ENCODE measurements at regions not wholly inside any gene's neighbourhood (a gene's known extent, or its start where the extent isn't known, plus 50 kb on each side); places are given as distances from the start of the nearest gene placed in this dataset.

DNA sequence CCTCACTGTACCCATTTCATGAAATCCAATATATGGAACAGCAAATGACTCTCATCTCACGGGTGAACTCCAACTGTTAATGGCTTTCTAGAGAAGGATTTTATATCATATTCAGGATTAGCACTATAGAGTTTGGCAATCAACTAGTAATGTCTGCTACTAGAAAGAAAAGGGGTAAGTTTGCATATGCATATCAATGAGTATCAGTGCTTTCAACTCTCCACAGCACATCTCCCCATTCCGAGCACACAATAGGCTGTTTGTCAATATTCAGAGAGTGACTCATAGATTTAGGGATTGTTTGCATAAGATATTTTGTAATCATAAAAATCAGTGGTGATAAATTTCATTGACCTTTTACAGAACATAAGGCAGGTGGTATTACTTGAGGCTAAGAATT is 163.2 kb upstream of the LMCD1 start:
- Histone ChIP-seq H3K9me3 (no peaks in the 10 kb centered on the region), H3K4me1 (no peaks in the 10 kb centered on the region), H3K36me3 (no peaks in the 10 kb centered on the region), H3K4me3 (no peak overlapping the region), H3K27me3 (no peaks in the 10 kb centered on the region), H3K27ac (no peak overlapping the region)
- TF ChIP-seq POLR2A (IDR thresholded peaks at IDR 0.05), result no peak
- TF ChIP-seq, protein P1, sequence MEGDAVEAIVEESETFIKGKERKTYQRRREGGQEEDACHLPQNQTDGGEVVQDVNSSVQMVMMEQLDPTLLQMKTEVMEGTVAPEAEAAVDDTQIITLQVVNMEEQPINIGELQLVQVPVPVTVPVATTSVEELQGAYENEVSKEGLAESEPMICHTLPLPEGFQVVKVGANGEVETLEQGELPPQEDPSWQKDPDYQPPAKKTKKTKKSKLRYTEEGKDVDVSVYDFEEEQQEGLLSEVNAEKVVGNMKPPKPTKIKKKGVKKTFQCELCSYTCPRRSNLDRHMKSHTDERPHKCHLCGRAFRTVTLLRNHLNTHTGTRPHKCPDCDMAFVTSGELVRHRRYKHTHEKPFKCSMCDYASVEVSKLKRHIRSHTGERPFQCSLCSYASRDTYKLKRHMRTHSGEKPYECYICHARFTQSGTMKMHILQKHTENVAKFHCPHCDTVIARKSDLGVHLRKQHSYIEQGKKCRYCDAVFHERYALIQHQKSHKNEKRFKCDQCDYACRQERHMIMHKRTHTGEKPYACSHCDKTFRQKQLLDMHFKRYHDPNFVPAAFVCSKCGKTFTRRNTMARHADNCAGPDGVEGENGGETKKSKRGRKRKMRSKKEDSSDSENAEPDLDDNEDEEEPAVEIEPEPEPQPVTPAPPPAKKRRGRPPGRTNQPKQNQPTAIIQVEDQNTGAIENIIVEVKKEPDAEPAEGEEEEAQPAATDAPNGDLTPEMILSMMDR (IDR thresholded peaks at IDR 0.05), result no peak
- intact Hi-C loops (cut with DNase I), result no loop called here
- DNase-seq, result no peak
- WGBS, 2 donors, result 63 to 76% methylated on average over 2 of the region's 2 CpGs

DNA sequence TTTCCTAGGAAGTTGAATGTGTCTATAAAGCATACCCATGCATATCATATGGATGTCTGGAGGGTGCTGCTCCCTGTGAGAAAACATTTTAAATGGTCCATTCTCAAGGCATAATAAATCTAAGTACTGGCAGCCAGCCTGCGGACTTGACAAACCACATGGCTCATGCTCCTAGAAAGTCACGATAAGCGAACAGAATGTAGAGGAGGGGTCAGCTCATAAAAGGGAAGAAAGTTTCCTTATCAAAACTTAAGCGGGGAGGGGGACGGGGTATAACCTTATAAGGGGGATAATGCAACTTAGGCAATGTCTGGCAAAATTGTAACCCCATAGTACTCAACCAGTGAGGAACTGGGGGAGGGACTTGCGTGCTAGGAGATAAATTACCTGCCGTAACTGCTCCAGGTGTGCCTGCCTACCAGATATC is 159.8 kb upstream of the LMCD1 start:
- Histone ChIP-seq H3K4me1 (no peaks in the 10 kb centered on the region), H3K27ac (no peak overlapping the region), H3K36me3 (no peaks in the 10 kb centered on the region), H3K4me3 (no peak overlapping the region), H3K9me3 (peaks cover 0 to 3% (median 0%) of the 10 kb centered on the region in 3 donors), H3K27me3 (no peaks in the 10 kb centered on the region)
- TF ChIP-seq, protein P1 (IDR thresholded peaks at IDR 0.05), result no peak
- TF ChIP-seq POLR2A (IDR thresholded peaks at IDR 0.05), result no peak
- 28 to 30% methylated on average over 7 of the region's 7 CpGs for whole genome bisulfite sequencing, 2 donors
- intact Hi-C loops (cut with DNase I), result no loop called here
- DNase-seq, result no peak

DNA sequence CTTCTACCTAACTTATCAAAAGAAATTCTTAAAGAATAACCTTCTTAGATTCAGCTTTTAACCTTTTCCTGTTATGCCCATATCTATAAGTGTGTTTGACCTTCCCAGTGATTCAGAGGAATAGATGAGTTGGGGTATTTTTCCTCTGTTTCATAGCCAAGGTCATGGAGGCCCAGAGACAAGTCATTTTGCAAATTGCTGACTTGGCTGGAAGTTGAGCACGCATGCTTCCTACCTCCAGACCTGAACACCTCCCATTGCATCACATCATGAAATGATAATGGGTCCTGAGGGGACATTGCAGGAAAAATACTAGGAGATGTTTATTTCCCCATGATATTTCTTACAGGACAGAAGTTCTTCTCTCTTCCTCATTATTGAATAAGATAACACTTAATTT is 158.6 kb upstream of the LMCD1 start:
- Histone ChIP-seq H3K4me1 (no peaks in the 10 kb centered on the region), H3K27me3 (no peaks in the 10 kb centered on the region), H3K27ac (no peak overlapping the region), H3K4me3 (no peak overlapping the region), H3K36me3 (no peaks in the 10 kb centered on the region), H3K9me3 (peaks cover 0 to 3% (median 0%) of the 10 kb centered on the region in 3 donors)
- intact Hi-C loops (cut with DNase I), result no loop called here
- no peak for TF ChIP-seq POLR2A (IDR thresholded peaks at IDR 0.05)
- TF ChIP-seq, protein P1 (IDR thresholded peaks at IDR 0.05), result no peak
- DNase-seq, result no peak
- 67 to 79% methylated on average over 1 of the region's 1 CpG for WGBS, 2 donors

DNA sequence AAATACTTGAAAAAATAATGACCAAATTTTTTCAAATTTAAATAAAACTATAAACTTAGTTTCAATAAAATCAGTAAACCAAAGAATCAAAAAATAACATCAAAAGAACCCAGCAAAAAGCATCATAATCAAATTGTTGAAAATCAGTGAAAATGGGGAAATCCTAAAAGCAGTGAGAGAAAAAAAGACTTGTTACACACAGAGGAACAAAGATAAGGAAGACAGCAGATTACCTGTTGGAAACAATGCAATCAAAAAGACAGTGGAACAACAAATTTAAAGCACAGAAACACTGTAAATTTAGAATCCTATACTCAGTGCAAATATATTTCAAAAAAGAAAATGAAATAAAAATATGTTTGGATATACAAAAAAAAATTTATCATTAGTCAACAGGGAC is 156.2 kb upstream of the LMCD1 start:
- Histone ChIP-seq H3K4me1 (no peaks in the 10 kb centered on the region), H3K9me3 (peaks cover 0 to 3% (median 0%) of the 10 kb centered on the region in 3 donors), H3K4me3 (no peak overlapping the region), H3K36me3 (no peaks in the 10 kb centered on the region), H3K27ac (no peak overlapping the region), H3K27me3 (no peaks in the 10 kb centered on the region)
- intact Hi-C loops (cut with DNase I), result no loop called here
- DNase-seq, result no peak
- TF ChIP-seq, protein P1 (IDR thresholded peaks at IDR 0.05), result no peak
- TF ChIP-seq POLR2A (IDR thresholded peaks at IDR 0.05), result no peak

DNA sequence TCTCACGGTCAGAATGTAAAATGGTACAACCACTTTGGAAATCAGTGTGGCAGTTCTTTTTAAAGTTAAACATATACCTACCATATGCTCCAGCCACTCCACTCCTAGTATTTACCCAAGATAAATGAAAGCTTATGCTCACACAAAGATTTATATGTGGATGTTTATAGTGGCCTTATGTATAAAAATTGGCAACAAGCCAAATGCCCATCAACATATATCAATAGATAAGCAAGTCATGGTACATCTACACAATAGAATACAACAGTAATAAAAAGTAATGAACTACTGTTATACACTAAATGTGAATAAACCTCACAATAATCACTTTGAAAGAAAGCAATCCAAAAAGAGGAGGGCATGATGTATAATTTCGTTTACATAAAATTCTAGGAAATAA is 153.5 kb upstream of the LMCD1 start:
- Histone ChIP-seq H3K9me3 (peaks cover 0 to 3% (median 0%) of the 10 kb centered on the region in 3 donors), H3K4me3 (no peak overlapping the region), H3K4me1 (no peaks in the 10 kb centered on the region), H3K27me3 (no peaks in the 10 kb centered on the region), H3K27ac (no peak overlapping the region), H3K36me3 (no peaks in the 10 kb centered on the region)
- intact Hi-C loops (cut with DNase I), result no loop called here
- DNase-seq, result no peak
- WGBS, 2 donors, result 72 to 76% methylated on average over 2 of the region's 2 CpGs
- TF ChIP-seq, protein P1 (IDR thresholded peaks at IDR 0.05), result no peak
- TF ChIP-seq POLR2A (IDR thresholded peaks at IDR 0.05), result no peak
